Mesenchymal stem cell (in vitro differentiated cells and primary cell): ENCODE measurements at regions not wholly inside any gene's neighbourhood (a gene's known extent, or its start where the extent isn't known, plus 50 kb on each side); places are given as distances from the start of the nearest gene placed in this dataset.

Experiments
- DNase-seq: peaks from one replicate; pipeline ENCODE4 v3.0.0-alpha.2; 2013
- H2AFZ ChIP-seq: one replicate; pipeline ENCODE4 v1.6.1; 2013; ENCODE audit warnings: low read depth, mild to moderate bottlenecking, control low read depth, inconsistent platforms, low read length, moderate library complexity
- H2AK5ac ChIP-seq: 2 replicates; pipeline ENCODE4 v1.6.1; 2013; ENCODE audit warnings: low read length, moderate library complexity, mild to moderate bottlenecking, inconsistent platforms; ENCODE audit not compliant: severe bottlenecking
- H2BK120ac ChIP-seq: one replicate; pipeline ENCODE4 v1.6.1; 2013; ENCODE audit warnings: low read depth, mild to moderate bottlenecking, inconsistent platforms, low read length, moderate library complexity
- H2BK12ac ChIP-seq, 2 experiments: one replicate each; pipeline ENCODE4 v1.6.1; 2013; ENCODE audit warnings: inconsistent platforms in 2 of 2, low read length in 2 of 2, mild to moderate bottlenecking in 2 of 2, moderate library complexity in 2 of 2, control low read depth in 1 of 2
- H2BK15ac ChIP-seq: one replicate; pipeline ENCODE4 v1.6.1; 2013; ENCODE audit warnings: mild to moderate bottlenecking, low read depth, inconsistent platforms; ENCODE audit not compliant: poor library complexity, severe bottlenecking
- H2BK5ac ChIP-seq: 2 replicates; pipeline ENCODE4 v1.6.1; 2013; ENCODE audit warnings: low read depth, mild to moderate bottlenecking, low read length, control low read depth, inconsistent platforms; ENCODE audit not compliant: poor library complexity, severe bottlenecking
- H3K14ac ChIP-seq, 2 experiments: one replicate each; pipeline ENCODE4 v1.6.1; 2013; ENCODE audit warnings: inconsistent platforms in 2 of 2, low read length in 2 of 2, control low read depth in 1 of 2, mild to moderate bottlenecking in 1 of 2, moderate library complexity in 1 of 2
- H3K18ac ChIP-seq, 2 experiments: one replicate each; pipeline ENCODE4 v1.6.1; 2013; ENCODE audit warnings: inconsistent platforms in 2 of 2, low read length in 2 of 2, control low read depth in 1 of 2, low read depth in 1 of 2, mild to moderate bottlenecking in 1 of 2
- H3K23ac ChIP-seq, 2 experiments: one replicate each; pipeline ENCODE4 v1.6.1; 2013; ENCODE audit warnings: inconsistent platforms in 2 of 2, low read length in 2 of 2, mild to moderate bottlenecking in 2 of 2, moderate library complexity in 2 of 2, control low read depth in 1 of 2
- H3K27ac ChIP-seq: 2 replicates; pipeline ENCODE4 v1.5.1; 2013; ENCODE audit warnings: mild to moderate bottlenecking, moderate library complexity, low read length, control low read depth, inconsistent platforms; ENCODE audit not compliant: poor library complexity, severe bottlenecking
- H3K27me3 ChIP-seq, 2 experiments: 2 replicates each; pipeline versions ENCODE4 v1.6.1 to v1.7.0; 2013; ENCODE audit warnings: low read length in 2 of 2, mild to moderate bottlenecking in 2 of 2, moderate library complexity in 2 of 2, control low read depth in 1 of 2, inconsistent platforms in 1 of 2; ENCODE audit not compliant: control insufficient read depth in 1 of 2, insufficient read depth in 1 of 2
- H3K36me3 ChIP-seq, 2 experiments: 2 replicates each; pipeline versions ENCODE4 v1.6.1 to v1.7.0; 2013; ENCODE audit warnings: low read length in 2 of 2, control low read depth in 1 of 2, inconsistent platforms in 1 of 2, low read depth in 1 of 2, mild to moderate bottlenecking in 1 of 2; ENCODE audit not compliant: insufficient read depth in 2 of 2, control insufficient read depth in 1 of 2
- H3K4ac ChIP-seq, 2 experiments: one replicate each; pipeline ENCODE4 v1.6.1; 2013; ENCODE audit warnings: inconsistent platforms in 2 of 2, low read length in 2 of 2, mild to moderate bottlenecking in 2 of 2, moderate library complexity in 2 of 2, control low read depth in 1 of 2, low read depth in 1 of 2
- H3K4me1 ChIP-seq: 2 replicates; pipeline ENCODE4 v1.6.1; 2013; ENCODE audit warnings: low read depth, low read length, control low read depth; ENCODE audit not compliant: control insufficient read depth, insufficient read depth
- H3K4me2 ChIP-seq: 2 replicates; pipeline ENCODE4 v1.6.1; 2013; ENCODE audit warnings: low read length, mild to moderate bottlenecking, inconsistent platforms; ENCODE audit not compliant: poor library complexity, severe bottlenecking
- H3K4me3 ChIP-seq, 2 experiments: 2 replicates each; pipeline versions ENCODE4 v1.5.1 to v1.7.0; 2013; ENCODE audit warnings: low read length in 2 of 2, mild to moderate bottlenecking in 2 of 2, control low read depth in 1 of 2, low read depth in 1 of 2; ENCODE audit not compliant: insufficient read depth in 1 of 2
- H3K79me1 ChIP-seq: replicated peaks from 2 replicates; pipeline ENCODE4 v1.6.1; 2013; ENCODE audit warnings: mild to moderate bottlenecking, control low read depth, low read length, inconsistent platforms; ENCODE audit not compliant: poor library complexity, severe bottlenecking
- H3K9ac ChIP-seq: 2 replicates; pipeline ENCODE4 v1.7.0; 2013; ENCODE audit warnings: mild to moderate bottlenecking, low read length, moderate library complexity
- H3K9me3 ChIP-seq: 2 replicates; pipeline ENCODE4 v1.7.0; 2013; ENCODE audit warnings: mild to moderate bottlenecking, low read length; ENCODE audit not compliant: control insufficient read depth
- H4K8ac ChIP-seq: one replicate; pipeline ENCODE4 v1.6.1; 2013; ENCODE audit warnings: inconsistent platforms, mild to moderate bottlenecking, low read length, moderate library complexity
- H4K91ac ChIP-seq: one replicate; pipeline ENCODE4 v1.6.1; 2013; ENCODE audit warnings: mild to moderate bottlenecking, low read length, inconsistent platforms
- WGBS: methylation state at CpG from one replicate; pipeline ENCODE4 v1.1.7; 2013; ENCODE audit warnings: mixed read lengths; 5-methylcytosine and 5-hydroxymethylcytosine counted together

- no peak overlapping the region for H2AK5ac ChIP-seq
- no peaks in the 10 kb centered on the region for H3K9me3 ChIP-seq
- H2BK5ac ChIP-seq = no peak overlapping the region
- H3K9ac ChIP-seq = no peak overlapping the region
- no peak overlapping the region for H3K4me2 ChIP-seq
- H3K36me3 ChIP-seq = no peaks in the 10 kb centered on the region
- H3K14ac ChIP-seq = no peak overlapping the region
- H3K18ac ChIP-seq = no peak overlapping the region
- no peaks in the 10 kb centered on the region for H3K4me1 ChIP-seq
- no peak overlapping the region for H3K4me3 ChIP-seq
- H2BK15ac ChIP-seq = no peak overlapping the region
- no peaks in the 10 kb centered on the region for H3K79me1 ChIP-seq
- H2AFZ ChIP-seq = no peak overlapping the region
- H4K91ac ChIP-seq = no peak overlapping the region
- no peak overlapping the region for H2BK120ac ChIP-seq
- WGBS = 78% methylated on average over 1 of the region's 1 CpG
- H4K8ac ChIP-seq = no peak overlapping the region
- no peak overlapping the region for H3K4ac ChIP-seq
- DNase-seq = no peak
- H3K23ac ChIP-seq = no peak overlapping the region
- H3K27ac ChIP-seq = no peak overlapping the region
- H3K27me3 ChIP-seq = no peaks in the 10 kb centered on the region
- H2BK12ac ChIP-seq = no peak overlapping the region
These were observed 913.3 kb downstream of the PDHA2 start for GRCh38 chr4:96753216-96753615.

- Histone ChIP-seq H2BK12ac (no peak overlapping the region), H2BK120ac (no peak overlapping the region), H2BK5ac (no peak overlapping the region), H3K18ac (no peak overlapping the region), H2BK15ac (no peak overlapping the region), H3K27ac (no peak overlapping the region), H3K9ac (no peak overlapping the region), H3K4me3 (no peak overlapping the region), H3K4me2 (no peak overlapping the region), H3K14ac (no peak overlapping the region), H3K4me1 (no peaks in the 10 kb centered on the region), H3K9me3 (no peaks in the 10 kb centered on the region), H4K8ac (no peak overlapping the region), H3K79me1 (no peaks in the 10 kb centered on the region), H2AFZ (no peak overlapping the region), H3K36me3 (no peaks in the 10 kb centered on the region), H4K91ac (no peak overlapping the region), H3K4ac (no peak overlapping the region), H3K27me3 (no peaks in the 10 kb centered on the region), H2AK5ac (no peak overlapping the region), H3K23ac (no peak overlapping the region)
- 44% methylated on average over 1 of the region's 3 CpGs for WGBS
- DNase-seq = no peak
These were observed 915.9 kb downstream of the PDHA2 start for GRCh38 chr4:96755569-96756484.

GRCh38 chr4:96756584-96756983 lies 916.7 kb downstream of the PDHA2 start:
- H2AFZ ChIP-seq = no peak overlapping the region
- no peak overlapping the region for H2BK15ac ChIP-seq
- H3K27ac ChIP-seq = no peak overlapping the region
- H3K4me3 ChIP-seq = no peak overlapping the region
- H2BK5ac ChIP-seq = no peak overlapping the region
- H3K14ac ChIP-seq = no peak overlapping the region
- no peak overlapping the region for H3K23ac ChIP-seq
- no peak overlapping the region for H2BK12ac ChIP-seq
- H3K9me3 ChIP-seq = no peaks in the 10 kb centered on the region
- no peak overlapping the region for H4K91ac ChIP-seq
- H3K36me3 ChIP-seq = no peaks in the 10 kb centered on the region
- H3K4me2 ChIP-seq = no peak overlapping the region
- H3K79me1 ChIP-seq = no peaks in the 10 kb centered on the region
- H2AK5ac ChIP-seq = no peak overlapping the region
- no CpG with 5 or more reads among the region's 1 CpG for WGBS
- H3K18ac ChIP-seq = no peak overlapping the region
- no peak overlapping the region for H4K8ac ChIP-seq
- H3K4ac ChIP-seq = no peak overlapping the region
- no peak overlapping the region for H3K9ac ChIP-seq
- H2BK120ac ChIP-seq = no peak overlapping the region
- H3K27me3 ChIP-seq = no peaks in the 10 kb centered on the region
- no peaks in the 10 kb centered on the region for H3K4me1 ChIP-seq
- DNase-seq = no peak

GRCh38 chr4:96763546-96763945 lies 923.7 kb downstream of the PDHA2 start:
- no peak overlapping the region for H3K27ac ChIP-seq
- no peak overlapping the region for H4K91ac ChIP-seq
- no peak overlapping the region for H3K23ac ChIP-seq
- no peaks in the 10 kb centered on the region for H3K27me3 ChIP-seq
- no peak overlapping the region for H2AK5ac ChIP-seq
- H2AFZ ChIP-seq = no peak overlapping the region
- H2BK120ac ChIP-seq = no peak overlapping the region
- no peaks in the 10 kb centered on the region for H3K79me1 ChIP-seq
- H3K4me3 ChIP-seq = no peak overlapping the region
- no peak overlapping the region for H3K4me2 ChIP-seq
- H3K4me1 ChIP-seq = no peaks in the 10 kb centered on the region
- H2BK12ac ChIP-seq = no peak overlapping the region
- no peak overlapping the region for H2BK5ac ChIP-seq
- no peak overlapping the region for H3K9ac ChIP-seq
- no peak overlapping the region for H4K8ac ChIP-seq
- H2BK15ac ChIP-seq = no peak overlapping the region
- H3K4ac ChIP-seq = no peak overlapping the region
- H3K9me3 ChIP-seq = peaks cover 10% of the 10 kb centered on the region
- 79% methylated on average over 3 of the region's 3 CpGs for WGBS
- H3K36me3 ChIP-seq = no peaks in the 10 kb centered on the region
- no peak for DNase-seq
- H3K18ac ChIP-seq = no peak overlapping the region
- H3K14ac ChIP-seq = no peak overlapping the region
